ENCODE measurements at regions not wholly inside any gene's neighbourhood (a gene's known extent, or its start where the extent isn't known, plus 50 kb on each side); places are given as distances from the start of the nearest gene placed in this dataset.

- TF ChIP-seq, protein P1, sequence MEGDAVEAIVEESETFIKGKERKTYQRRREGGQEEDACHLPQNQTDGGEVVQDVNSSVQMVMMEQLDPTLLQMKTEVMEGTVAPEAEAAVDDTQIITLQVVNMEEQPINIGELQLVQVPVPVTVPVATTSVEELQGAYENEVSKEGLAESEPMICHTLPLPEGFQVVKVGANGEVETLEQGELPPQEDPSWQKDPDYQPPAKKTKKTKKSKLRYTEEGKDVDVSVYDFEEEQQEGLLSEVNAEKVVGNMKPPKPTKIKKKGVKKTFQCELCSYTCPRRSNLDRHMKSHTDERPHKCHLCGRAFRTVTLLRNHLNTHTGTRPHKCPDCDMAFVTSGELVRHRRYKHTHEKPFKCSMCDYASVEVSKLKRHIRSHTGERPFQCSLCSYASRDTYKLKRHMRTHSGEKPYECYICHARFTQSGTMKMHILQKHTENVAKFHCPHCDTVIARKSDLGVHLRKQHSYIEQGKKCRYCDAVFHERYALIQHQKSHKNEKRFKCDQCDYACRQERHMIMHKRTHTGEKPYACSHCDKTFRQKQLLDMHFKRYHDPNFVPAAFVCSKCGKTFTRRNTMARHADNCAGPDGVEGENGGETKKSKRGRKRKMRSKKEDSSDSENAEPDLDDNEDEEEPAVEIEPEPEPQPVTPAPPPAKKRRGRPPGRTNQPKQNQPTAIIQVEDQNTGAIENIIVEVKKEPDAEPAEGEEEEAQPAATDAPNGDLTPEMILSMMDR (IDR thresholded peaks at IDR 0.05; ENCODE audit: insufficient read depth, low read depth, low read length) = no peak
- no peak overlapping the region for H3K4me3 ChIP-seq (ENCODE audit: low read depth, low read length)
- ChIA-PET CTCF (no interaction called here), POLR2A (no interaction called here)
- peaks cover 3% of the 10 kb centered on the region; the same call in 1 of the 2 replicates for H3K27me3 ChIP-seq (ENCODE audit: control insufficient read depth, insufficient read depth, low read length)
- no peaks in the 10 kb centered on the region for H3K36me3 ChIP-seq (ENCODE audit: control insufficient read depth, insufficient read depth, low read length)
- DNase-seq (ENCODE audit: low read depth) = no peak
Measured at GRCh38 chr7:142248-142941, 50.0 kb upstream of the FAM20C start.
